A549 (cell line): ENCODE measurements at regions not wholly inside any gene's neighbourhood (a gene's known extent, or its start where the extent isn't known, plus 50 kb on each side); places are given as distances from the start of the nearest gene placed in this dataset.
A peak's percentile ranks its signal among the peaks of the same experiment; 100 is the strongest.

Experiments
- ATAC-seq, 2 experiments: fragments of 200-7000 bp in 1 of 2; fragments of >200 bp in 1 of 2; cut with Nextera tagmentation in 1 of 2; cut with Tn5 transposase in 1 of 2; 3 replicates each; pipeline versions ENCODE4 v1.8.0 to v1.9.1; 2018 to 2020; ENCODE audit warnings: mild to moderate bottlenecking in 1 of 2, moderate library complexity in 1 of 2
- CTCF ChIA-PET: fragments of 300-600 bp; sonication (Branson Sonifier 250); formaldehyde crosslinking; extraction: SDS; loops from one replicate; lab custom pipeline; 2021; ENCODE audit warnings: antibody characterized with exemption, inconsistent platforms; lab: Yijun Ruan, JAX
- POLR2A ChIA-PET: fragments of 350-600 bp; formaldehyde crosslinking; extraction: SDS; loops from one replicate; lab custom pipeline; 2021; ENCODE audit warnings: antibody characterized with exemption, inconsistent platforms; lab: Yijun Ruan, JAX
- DNase-seq, 2 experiments: peaks; one replicate each; pipeline versions ENCODE4 v3.0.0 to v3.0.0-alpha.2; 2011 to 2016; ENCODE audit warnings: low read depth in 1 of 2, low spot score in 1 of 2
- FAIRE-seq: peaks from 2 replicates; lab custom pipeline; 2011; peaks lifted over from hg19 to GRCh38; lab: Jason Lieb, UNC
- H3K27ac ChIP-seq, 2 experiments: fragments of >200 bp; sonication (Bioruptor Twin); formaldehyde crosslinking; 3 replicates each; pipeline ENCODE4 v1.5.1; 2016 to 2017
- H3K4me1 ChIP-seq: fragments of >200 bp; sonication (Bioruptor Twin); formaldehyde crosslinking; 3 replicates; pipeline ENCODE4 v1.6.1; 2016
- H3K4me2 ChIP-seq: fragments of >200 bp; sonication (Bioruptor Twin); formaldehyde crosslinking; 3 replicates; pipeline ENCODE4 v1.6.1; 2016
- H3K4me3 ChIP-seq: fragments of >200 bp; sonication (Bioruptor Twin); formaldehyde crosslinking; 3 replicates; pipeline ENCODE4 v1.5.1; 2016
- H3K9me3 ChIP-seq: fragments of >200 bp; sonication (Bioruptor Twin); formaldehyde crosslinking; 3 replicates; pipeline ENCODE4 v1.6.1; 2016
- BHLHE40 ChIP-seq: IDR thresholded peaks from 2 replicates; pipeline ENCODE4 v1.6.1; 2012; ENCODE audit warnings: low read depth, low read length, inconsistent platforms
- CEBPB ChIP-seq, 2 experiments: fragments of >200 bp in 1 of 2; sonication (Bioruptor Twin) in 1 of 2; formaldehyde crosslinking in 1 of 2; IDR thresholded peaks; 2 replicates each; pipeline ENCODE4 v1.6.1; 2012 to 2016
- CHD2 ChIP-seq: fragments of 150-350 bp; IDR thresholded peaks from 2 replicates; pipeline ENCODE4 v1.6.1; 2014; ENCODE audit warnings: low read length; ENCODE audit not compliant: partially characterized antibody
- EHF ChIP-seq: fragments of 250-450 bp; sonication (Bioruptor Pico); IDR thresholded peaks from 2 replicates; pipeline ENCODE4 v1.5.0; 2020; ENCODE audit warnings: mild to moderate bottlenecking
- FOSB ChIP-seq: fragments of 250-450 bp; sonication (Bioruptor Pico); IDR thresholded peaks from 2 replicates; pipeline ENCODE4 v1.5.0; 2020; ENCODE audit warnings: mild to moderate bottlenecking, moderate library complexity
- FOSL2 ChIP-seq, 2 experiments: fragments of 450-650 bp in 1 of 2; fragments of >200 bp in 1 of 2; sonication (Bioruptor Twin) in 1 of 2; formaldehyde crosslinking; IDR thresholded peaks; 2 replicates each; pipeline versions ENCODE4 v1.5.0 to v1.6.1; 2016 to 2020; ENCODE audit warnings: mild to moderate bottlenecking in 1 of 2, moderate library complexity in 1 of 2
- GATA3 ChIP-seq: IDR thresholded peaks from 2 replicates; pipeline ENCODE4 v1.6.1; 2012; ENCODE audit warnings: borderline replicate concordance
- HEYL ChIP-seq: fragments of 250-450 bp; sonication (Bioruptor Pico); IDR thresholded peaks from 2 replicates; pipeline ENCODE4 v1.8.0; 2021; ENCODE audit warnings: mild to moderate bottlenecking, moderate library complexity
- HOXB5 ChIP-seq: fragments of 250-450 bp; sonication (Bioruptor Pico); IDR thresholded peaks from 2 replicates; pipeline ENCODE4 v1.5.0; 2020; ENCODE audit warnings: mild to moderate bottlenecking, moderate library complexity
- JUN ChIP-seq, 2 experiments: fragments of >200 bp; sonication (Bioruptor Twin); formaldehyde crosslinking; IDR thresholded peaks; 2 replicates in 1 of 2; 3 replicates in 1 of 2; pipeline ENCODE4 v1.6.1; 2016 to 2017
- KDM5A ChIP-seq: fragments of 200-600 bp; sonication (generic); IDR thresholded peaks from 2 replicates; pipeline ENCODE4 v1.6.1; 2016; ENCODE audit warnings: antibody characterized with exemption, mild to moderate bottlenecking
- MAFK ChIP-seq: fragments of 450-650 bp; IDR thresholded peaks from 2 replicates; pipeline ENCODE4 v1.6.1; 2014; ENCODE audit not compliant: partially characterized antibody
- NR3C1 ChIP-seq: fragments of >200 bp; sonication (Bioruptor Twin); formaldehyde crosslinking; IDR thresholded peaks from 3 replicates; pipeline ENCODE4 v1.6.1; 2017
- POLR2AphosphoS2 ChIP-seq: conservative IDR thresholded peaks from 2 replicates; pipeline ENCODE4 v1.6.1; 2012; ENCODE audit warnings: low read length, improper control_type of control experiment, inconsistent platforms
- RARB ChIP-seq: fragments of 250-450 bp; sonication (Bioruptor Pico); IDR thresholded peaks from 2 replicates; pipeline ENCODE4 v1.8.0; 2021; ENCODE audit warnings: mild to moderate bottlenecking, moderate library complexity
- RCOR1 ChIP-seq: fragments of 150-350 bp; IDR thresholded peaks from 2 replicates; pipeline ENCODE4 v1.6.1; 2014; ENCODE audit warnings: antibody characterized with exemption, low read length, low read depth
- RNF2 ChIP-seq: fragments of 200-600 bp; sonication (generic); IDR thresholded peaks from 2 replicates; pipeline ENCODE4 v1.6.1; 2016; ENCODE audit warnings: low read depth, mild to moderate bottlenecking, antibody characterized with exemption, moderate library complexity, borderline replicate concordance
- TFCP2L1 ChIP-seq: fragments of 250-450 bp; sonication (Bioruptor Pico); IDR thresholded peaks from 2 replicates; pipeline ENCODE4 v1.5.0; 2021; ENCODE audit warnings: mild to moderate bottlenecking
- ZSCAN20 ChIP-seq: fragments of 250-450 bp; sonication (Bioruptor Pico); IDR thresholded peaks from 2 replicates; pipeline ENCODE4 v1.8.0; 2022; ENCODE audit warnings: mild to moderate bottlenecking, moderate library complexity
- WGBS: methylation state at CpG from one replicate; pipeline ENCODE4 v1.1.6; 2017; ENCODE audit errors: missing lambda C conversion rate; 5-methylcytosine and 5-hydroxymethylcytosine counted together
- TF ChIP-seq, protein P1 (sequence below): fragments of 150-350 bp; IDR thresholded peaks from 2 replicates; pipeline ENCODE4 v1.6.1; 2014; ENCODE audit warnings: low read depth, mild to moderate bottlenecking, low read length
- TF ChIP-seq, protein P2 (sequence below): fragments of 250-450 bp; sonication (Bioruptor Pico); IDR thresholded peaks from 2 replicates; pipeline ENCODE4 v1.5.0; 2021; ENCODE audit warnings: mild to moderate bottlenecking, moderate library complexity, borderline replicate concordance
- TF ChIP-seq, protein P3 (sequence below): fragments of >200 bp; sonication (Bioruptor Twin); formaldehyde crosslinking; IDR thresholded peaks from 3 replicates; pipeline ENCODE4 v1.5.1; 2016
- TF ChIP-seq, protein P4 (sequence below): fragments of >200 bp; sonication (Bioruptor Twin); formaldehyde crosslinking; IDR thresholded peaks from 2 replicates; pipeline ENCODE4 v1.6.1; 2016
- TF ChIP-seq, protein P5 (sequence below): IDR thresholded peaks from 2 replicates; pipeline ENCODE4 v1.6.1; 2012
- TF ChIP-seq, protein P6 (sequence below): fragments of 450-650 bp; IDR thresholded peaks from 2 replicates; pipeline ENCODE4 v1.6.1; 2014; ENCODE audit warnings: antibody characterized with exemption

DNA sequence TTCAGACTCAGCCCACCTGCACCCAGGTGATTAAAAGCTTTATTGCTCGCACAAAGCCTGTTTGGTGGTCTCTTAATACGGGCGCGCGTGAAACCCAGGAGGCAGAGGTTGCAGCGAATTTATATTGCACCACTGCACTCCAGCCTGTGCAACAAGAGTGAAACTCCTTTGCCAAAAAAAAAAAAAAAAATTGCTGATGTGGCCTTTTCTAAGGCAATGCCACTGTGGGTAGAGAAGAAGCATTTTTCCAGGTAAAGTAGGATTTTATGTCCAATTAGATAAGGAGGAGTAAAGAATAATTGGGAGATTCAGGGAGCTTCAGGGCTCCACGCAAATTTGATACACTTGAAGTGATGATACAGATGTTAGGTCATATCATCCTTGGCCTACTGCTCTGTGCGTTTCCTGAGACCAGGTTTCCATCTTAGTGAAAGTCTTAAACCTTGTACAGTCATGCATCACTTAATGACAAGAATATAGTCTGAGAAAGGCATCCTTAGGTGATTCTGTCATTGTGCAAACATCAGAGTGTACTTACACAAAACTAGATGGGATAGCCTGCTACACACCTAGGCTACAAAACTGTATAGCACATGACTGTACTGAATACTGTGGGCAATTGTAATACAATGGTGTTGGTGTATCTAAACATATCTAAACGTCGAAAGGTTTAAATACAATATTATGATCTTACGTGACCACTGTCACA is 150.9 kb downstream of the SPRY2 start:
- Histone ChIP-seq H3K4me2 (no peak overlapping the region), H3K4me3 (no peak overlapping the region), H3K9me3 (no peaks in the 10 kb centered on the region), H3K4me1 (no peaks in the 10 kb centered on the region), H3K27ac (no peak overlapping the region)
- ATAC-seq (no peak), FAIRE-seq (no peak), DNase-seq (no peak)
- peak; percentile 76 for TF ChIP-seq MAFK
- TF ChIP-seq RARB (CRISPR knock-in tag): no peak
- no peak for TF ChIP-seq ZSCAN20 (CRISPR knock-in tag)
- no peak for TF ChIP-seq GATA3
- ChIA-PET POLR2A (no interaction called here), CTCF (no interaction called here)
- WGBS: 94% methylated on average over 11 of the region's 11 CpGs

DNA sequence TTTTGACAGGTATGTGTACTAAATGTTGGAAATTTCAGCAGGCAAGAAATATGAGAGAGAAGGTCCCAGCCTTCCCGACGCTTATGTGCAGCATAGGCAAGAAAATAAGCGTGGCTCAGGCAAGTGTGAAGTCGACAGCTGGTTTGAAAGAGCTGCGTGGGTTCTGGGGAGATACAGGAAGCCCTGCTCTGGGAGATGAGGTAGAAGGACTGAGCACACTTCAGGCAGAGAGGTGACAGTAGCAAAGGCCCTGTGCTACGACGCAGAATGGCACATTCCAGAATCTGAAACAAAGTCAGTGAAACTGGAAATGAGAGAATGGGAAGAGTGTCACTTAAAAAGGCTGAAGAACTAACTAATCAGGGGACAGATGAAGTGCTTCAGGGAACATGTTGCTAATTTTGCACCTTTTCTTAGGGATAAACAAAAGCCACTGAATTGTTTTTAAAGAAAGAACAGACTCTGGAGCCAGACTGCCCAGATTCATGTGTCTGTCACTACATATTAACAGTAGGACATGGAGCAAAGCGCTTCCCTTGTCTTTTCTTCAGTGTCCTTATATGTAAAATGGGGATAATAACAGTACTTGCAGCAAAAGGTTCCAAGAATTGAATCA is 160.1 kb downstream of the SPRY2 start:
- Histone ChIP-seq H3K4me2 (no peak overlapping the region), H3K9me3 (no peaks in the 10 kb centered on the region), H3K27ac (no peak overlapping the region), H3K4me3 (no peak overlapping the region), H3K4me1 (no peaks in the 10 kb centered on the region)
- ATAC-seq (no peak), FAIRE-seq (no peak), DNase-seq (no peak)
- WGBS: 90% methylated on average over 8 of the region's 8 CpGs
- POLR2A ChIA-PET: no interaction called here
- TF ChIP-seq CEBPB (IDR thresholded peaks at IDR 0.05) (no peak), RNF2 (no peak), FOSB (CRISPR knock-in tag) (no peak), KDM5A (no peak)
- TF ChIP-seq, protein P1, sequence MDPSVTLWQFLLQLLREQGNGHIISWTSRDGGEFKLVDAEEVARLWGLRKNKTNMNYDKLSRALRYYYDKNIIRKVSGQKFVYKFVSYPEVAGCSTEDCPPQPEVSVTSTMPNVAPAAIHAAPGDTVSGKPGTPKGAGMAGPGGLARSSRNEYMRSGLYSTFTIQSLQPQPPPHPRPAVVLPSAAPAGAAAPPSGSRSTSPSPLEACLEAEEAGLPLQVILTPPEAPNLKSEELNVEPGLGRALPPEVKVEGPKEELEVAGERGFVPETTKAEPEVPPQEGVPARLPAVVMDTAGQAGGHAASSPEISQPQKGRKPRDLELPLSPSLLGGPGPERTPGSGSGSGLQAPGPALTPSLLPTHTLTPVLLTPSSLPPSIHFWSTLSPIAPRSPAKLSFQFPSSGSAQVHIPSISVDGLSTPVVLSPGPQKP: no peak
- CTCF ChIA-PET: no interaction called here

DNA sequence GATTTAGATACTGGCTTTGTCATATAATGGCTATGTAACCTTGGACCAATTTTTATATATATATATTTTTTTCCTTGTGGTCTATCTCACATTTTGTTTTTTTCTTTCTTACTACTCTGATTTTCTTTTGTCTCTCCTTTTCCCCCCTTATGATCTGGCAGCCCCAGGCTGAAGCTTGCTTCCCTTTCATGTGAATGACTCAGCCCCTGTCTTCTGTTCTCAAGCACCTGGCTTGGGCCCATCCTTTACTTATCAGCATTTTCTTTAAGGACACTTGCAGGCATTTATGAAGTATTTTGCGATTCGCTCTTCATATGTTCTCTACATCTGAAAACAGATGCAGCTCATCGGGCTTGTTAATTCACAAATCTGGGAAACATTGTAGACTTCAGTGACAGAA is 163.6 kb downstream of the SPRY2 start:
- Histone ChIP-seq H3K4me3 (no peak overlapping the region), H3K4me1 (no peaks in the 10 kb centered on the region), H3K27ac (no peak overlapping the region), H3K9me3 (no peaks in the 10 kb centered on the region), H3K4me2 (no peak overlapping the region)
- CTCF ChIA-PET: no interaction called here
- 97% methylated on average over 3 of the region's 3 CpGs for WGBS
- no peak for FAIRE-seq
- POLR2A ChIA-PET: no interaction called here
- DNase-seq: no peak
- ATAC-seq: no peak
- TF ChIP-seq, protein P2, sequence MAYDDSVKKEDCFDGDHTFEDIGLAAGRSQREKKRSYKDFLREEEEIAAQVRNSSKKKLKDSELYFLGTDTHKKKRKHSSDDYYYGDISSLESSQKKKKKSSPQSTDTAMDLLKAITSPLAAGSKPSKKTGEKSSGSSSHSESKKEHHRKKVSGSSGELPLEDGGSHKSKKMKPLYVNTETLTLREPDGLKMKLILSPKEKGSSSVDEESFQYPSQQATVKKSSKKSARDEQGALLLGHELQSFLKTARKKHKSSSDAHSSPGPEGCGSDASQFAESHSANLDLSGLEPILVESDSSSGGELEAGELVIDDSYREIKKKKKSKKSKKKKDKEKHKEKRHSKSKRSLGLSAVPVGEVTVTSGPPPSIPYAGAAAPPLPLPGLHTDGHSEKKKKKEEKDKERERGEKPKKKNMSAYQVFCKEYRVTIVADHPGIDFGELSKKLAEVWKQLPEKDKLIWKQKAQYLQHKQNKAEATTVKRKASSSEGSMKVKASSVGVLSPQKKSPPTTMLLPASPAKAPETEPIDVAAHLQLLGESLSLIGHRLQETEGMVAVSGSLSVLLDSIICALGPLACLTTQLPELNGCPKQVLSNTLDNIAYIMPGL (CRISPR knock-in tag): no peak
- TF ChIP-seq, protein P3, sequence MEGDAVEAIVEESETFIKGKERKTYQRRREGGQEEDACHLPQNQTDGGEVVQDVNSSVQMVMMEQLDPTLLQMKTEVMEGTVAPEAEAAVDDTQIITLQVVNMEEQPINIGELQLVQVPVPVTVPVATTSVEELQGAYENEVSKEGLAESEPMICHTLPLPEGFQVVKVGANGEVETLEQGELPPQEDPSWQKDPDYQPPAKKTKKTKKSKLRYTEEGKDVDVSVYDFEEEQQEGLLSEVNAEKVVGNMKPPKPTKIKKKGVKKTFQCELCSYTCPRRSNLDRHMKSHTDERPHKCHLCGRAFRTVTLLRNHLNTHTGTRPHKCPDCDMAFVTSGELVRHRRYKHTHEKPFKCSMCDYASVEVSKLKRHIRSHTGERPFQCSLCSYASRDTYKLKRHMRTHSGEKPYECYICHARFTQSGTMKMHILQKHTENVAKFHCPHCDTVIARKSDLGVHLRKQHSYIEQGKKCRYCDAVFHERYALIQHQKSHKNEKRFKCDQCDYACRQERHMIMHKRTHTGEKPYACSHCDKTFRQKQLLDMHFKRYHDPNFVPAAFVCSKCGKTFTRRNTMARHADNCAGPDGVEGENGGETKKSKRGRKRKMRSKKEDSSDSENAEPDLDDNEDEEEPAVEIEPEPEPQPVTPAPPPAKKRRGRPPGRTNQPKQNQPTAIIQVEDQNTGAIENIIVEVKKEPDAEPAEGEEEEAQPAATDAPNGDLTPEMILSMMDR: no peak
- TF ChIP-seq, protein P1: no peak
- TF ChIP-seq HEYL (CRISPR knock-in tag) (no peak), CHD2 (no peak), FOSL2 (IDR thresholded peaks at IDR 0.05) (no peak), FOSL2 (CRISPR knock-in tag; IDR thresholded peaks at IDR 0.05) (no peak), HOXB5 (CRISPR knock-in tag) (no peak), EHF (CRISPR knock-in tag) (no peak), TFCP2L1 (CRISPR knock-in tag) (no peak), POLR2AphosphoS2 (no peak), JUN (IDR thresholded peaks at IDR 0.05) (no peak), RARB (CRISPR knock-in tag) (no peak), FOSB (CRISPR knock-in tag) (no peak), BHLHE40 (no peak), RCOR1 (no peak), NR3C1 (no peak)
- TF ChIP-seq, protein P4, sequence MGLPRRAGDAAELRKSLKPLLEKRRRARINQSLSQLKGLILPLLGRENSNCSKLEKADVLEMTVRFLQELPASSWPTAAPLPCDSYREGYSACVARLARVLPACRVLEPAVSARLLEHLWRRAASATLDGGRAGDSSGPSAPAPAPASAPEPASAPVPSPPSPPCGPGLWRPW: no peak
- TF ChIP-seq, protein P5, sequence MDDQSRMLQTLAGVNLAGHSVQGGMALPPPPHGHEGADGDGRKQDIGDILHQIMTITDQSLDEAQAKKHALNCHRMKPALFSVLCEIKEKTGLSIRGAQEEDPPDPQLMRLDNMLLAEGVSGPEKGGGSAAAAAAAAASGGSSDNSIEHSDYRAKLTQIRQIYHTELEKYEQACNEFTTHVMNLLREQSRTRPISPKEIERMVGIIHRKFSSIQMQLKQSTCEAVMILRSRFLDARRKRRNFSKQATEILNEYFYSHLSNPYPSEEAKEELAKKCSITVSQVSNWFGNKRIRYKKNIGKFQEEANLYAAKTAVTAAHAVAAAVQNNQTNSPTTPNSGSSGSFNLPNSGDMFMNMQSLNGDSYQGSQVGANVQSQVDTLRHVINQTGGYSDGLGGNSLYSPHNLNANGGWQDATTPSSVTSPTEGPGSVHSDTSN: no peak
- TF ChIP-seq, protein P6, sequence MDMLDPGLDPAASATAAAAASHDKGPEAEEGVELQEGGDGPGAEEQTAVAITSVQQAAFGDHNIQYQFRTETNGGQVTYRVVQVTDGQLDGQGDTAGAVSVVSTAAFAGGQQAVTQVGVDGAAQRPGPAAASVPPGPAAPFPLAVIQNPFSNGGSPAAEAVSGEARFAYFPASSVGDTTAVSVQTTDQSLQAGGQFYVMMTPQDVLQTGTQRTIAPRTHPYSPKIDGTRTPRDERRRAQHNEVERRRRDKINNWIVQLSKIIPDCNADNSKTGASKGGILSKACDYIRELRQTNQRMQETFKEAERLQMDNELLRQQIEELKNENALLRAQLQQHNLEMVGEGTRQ: no peak
